ENCODE measurements at regions not wholly inside any gene's neighbourhood (a gene's known extent, or its start where the extent isn't known, plus 50 kb on each side); places are given as distances from the start of the nearest gene placed in this dataset.

DNA sequence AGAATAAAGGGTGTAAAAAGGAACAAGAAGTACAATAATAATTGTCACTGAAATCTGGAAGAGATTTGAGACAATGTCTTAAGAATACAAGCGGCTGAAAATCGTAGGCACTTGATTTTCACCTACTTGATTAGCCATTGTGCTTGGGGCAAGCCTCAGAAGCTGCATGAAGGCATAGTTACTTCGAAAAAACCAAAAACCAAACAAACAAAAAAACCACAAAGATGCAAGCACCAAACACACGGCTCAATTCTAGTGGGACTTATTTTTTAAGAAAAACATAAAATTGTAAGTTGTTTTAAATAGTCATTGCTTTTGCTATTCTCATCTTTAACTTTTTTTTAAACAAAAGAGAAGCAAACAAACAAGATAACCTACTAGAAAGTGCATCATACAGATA is 235.6 kb downstream of the OGFRL1 start:
- TF ChIP-seq, protein P1, sequence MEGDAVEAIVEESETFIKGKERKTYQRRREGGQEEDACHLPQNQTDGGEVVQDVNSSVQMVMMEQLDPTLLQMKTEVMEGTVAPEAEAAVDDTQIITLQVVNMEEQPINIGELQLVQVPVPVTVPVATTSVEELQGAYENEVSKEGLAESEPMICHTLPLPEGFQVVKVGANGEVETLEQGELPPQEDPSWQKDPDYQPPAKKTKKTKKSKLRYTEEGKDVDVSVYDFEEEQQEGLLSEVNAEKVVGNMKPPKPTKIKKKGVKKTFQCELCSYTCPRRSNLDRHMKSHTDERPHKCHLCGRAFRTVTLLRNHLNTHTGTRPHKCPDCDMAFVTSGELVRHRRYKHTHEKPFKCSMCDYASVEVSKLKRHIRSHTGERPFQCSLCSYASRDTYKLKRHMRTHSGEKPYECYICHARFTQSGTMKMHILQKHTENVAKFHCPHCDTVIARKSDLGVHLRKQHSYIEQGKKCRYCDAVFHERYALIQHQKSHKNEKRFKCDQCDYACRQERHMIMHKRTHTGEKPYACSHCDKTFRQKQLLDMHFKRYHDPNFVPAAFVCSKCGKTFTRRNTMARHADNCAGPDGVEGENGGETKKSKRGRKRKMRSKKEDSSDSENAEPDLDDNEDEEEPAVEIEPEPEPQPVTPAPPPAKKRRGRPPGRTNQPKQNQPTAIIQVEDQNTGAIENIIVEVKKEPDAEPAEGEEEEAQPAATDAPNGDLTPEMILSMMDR (IDR thresholded peaks at IDR 0.05), result no peak
- TF ChIP-seq POLR2A (IDR thresholded peaks at IDR 0.05), result no peak
